ENCODE measurements at regions not wholly inside any gene's neighbourhood (a gene's known extent, or its start where the extent isn't known, plus 50 kb on each side); places are given as distances from the start of the nearest gene placed in this dataset.
"Not testable (repeated sequence)": the region's sequence is repeated elsewhere in the genome, so short reads cannot be mapped to it uniquely, and the experiment has no call there.

- H3K9me3 Mint-ChIP-seq (ENCODE audit: low read depth) = peaks cover 19% of the 10 kb centered on the region
- CTCF ChIA-PET = no interaction called here
- H3K27ac Mint-ChIP-seq = no peak overlapping the region
- no peak for DNase-seq
- no peak overlapping the region for H3K4me3 Mint-ChIP-seq
- no peak for ATAC-seq
- H3K36me3 Mint-ChIP-seq (ENCODE audit: low read depth) = no peaks in the 10 kb centered on the region
- POLR2A ChIA-PET = no interaction called here
- no peaks in the 10 kb centered on the region for H3K4me1 Mint-ChIP-seq
- H3K27me3 Mint-ChIP-seq = no peaks in the 10 kb centered on the region
- intact Hi-C loops (cut with DNase I, micrococcal nuclease) = no loop called here
These were observed 1298.0 kb upstream of the RAG2 start for GRCh38 chr11:37896016-37896415.

DNA sequence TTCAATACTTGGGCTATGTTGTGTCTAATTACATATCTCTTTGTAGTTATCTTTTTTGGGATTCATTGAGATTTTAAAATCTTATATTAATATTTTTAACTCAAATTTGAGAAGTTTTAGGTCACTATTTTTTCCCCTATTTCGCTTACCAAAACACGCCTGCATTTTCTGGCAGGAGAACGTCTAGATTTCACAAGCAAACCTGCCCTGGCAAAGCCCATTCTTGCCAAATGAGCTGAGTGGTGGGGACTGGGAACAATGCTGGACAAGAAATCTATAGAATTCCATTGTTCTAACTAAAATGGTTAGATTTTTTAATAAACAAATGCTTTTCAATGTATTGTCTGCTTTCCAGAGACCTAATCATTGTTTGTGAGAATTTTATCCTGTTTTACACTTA lies 1283.7 kb upstream of the RAG2 start:
- intact Hi-C loops (cut with DNase I, micrococcal nuclease) = no loop called here
- CTCF ChIA-PET = no interaction called here

GRCh38 chr11:37861671-37862070 lies 1263.6 kb upstream of the RAG2 start:
- Mint-ChIP-seq H3K27ac (no peak overlapping the region), H3K4me1 (no peaks in the 10 kb centered on the region), H3K4me3 (no peak overlapping the region), H3K27me3 (no peaks in the 10 kb centered on the region), H3K36me3 (ENCODE audit: low read depth) (no peaks in the 10 kb centered on the region), H3K9me3 (ENCODE audit: low read depth) (peaks cover 3% of the 10 kb centered on the region)
- ATAC-seq (no peak), DNase-seq (no peak)
- CTCF ChIA-PET = no interaction called here
- POLR2A ChIA-PET = no interaction called here
- intact Hi-C loops (cut with DNase I, micrococcal nuclease) = no loop called here

More for the DNA sequence above, 1283.7 kb upstream of the RAG2 start:
- Mint-ChIP-seq H3K4me3 (no peak overlapping the region), H3K27me3 (no peaks in the 10 kb centered on the region), H3K27ac (no peak overlapping the region), H3K36me3 (ENCODE audit: low read depth) (no peaks in the 10 kb centered on the region), H3K9me3 (ENCODE audit: low read depth) (peaks cover 3% of the 10 kb centered on the region), H3K4me1 (no peaks in the 10 kb centered on the region)
- POLR2A ChIA-PET = no interaction called here
- ATAC-seq (no peak), DNase-seq (no peak)

- H3K9me3 Mint-ChIP-seq (ENCODE audit: low read depth); POLR2A ChIA-PET; H3K27me3 Mint-ChIP-seq; intact Hi-C loops (cut with DNase I, micrococcal nuclease); ATAC-seq; CTCF ChIA-PET; H3K36me3 Mint-ChIP-seq (ENCODE audit: low read depth); H3K4me1 Mint-ChIP-seq; DNase-seq; H3K4me3 Mint-ChIP-seq; H3K27ac Mint-ChIP-seq: not testable (repeated sequence)
These were observed 1260.9 kb upstream of the RAG2 start for GRCh38 chr11:37858806-37859537.

DNA sequence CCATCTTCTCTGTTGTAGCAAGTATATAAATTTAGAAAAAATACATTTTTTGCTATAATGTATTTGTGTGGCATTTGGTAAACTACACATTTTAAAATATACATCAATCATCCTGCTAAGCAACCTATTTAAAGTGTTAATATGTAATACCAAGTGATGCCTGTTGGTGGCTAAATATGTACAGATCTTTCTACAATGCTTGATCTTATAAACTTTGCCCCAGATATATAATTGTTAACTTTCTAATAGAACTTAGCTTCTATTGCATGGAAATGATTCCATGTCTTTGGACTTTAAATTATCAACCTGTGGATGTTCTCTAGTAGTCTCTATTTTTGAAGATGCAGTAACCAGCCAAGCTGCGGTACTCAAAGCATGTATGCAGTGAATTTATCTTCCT lies 1260.4 kb upstream of the RAG2 start:
- ChIA-PET POLR2A (no interaction called here), CTCF (no interaction called here)
- H3K27me3 Mint-ChIP-seq = no peaks in the 10 kb centered on the region
- intact Hi-C loops (cut with DNase I, micrococcal nuclease) = no loop called here
- no peaks in the 10 kb centered on the region for H3K4me1 Mint-ChIP-seq
- H3K36me3 Mint-ChIP-seq (ENCODE audit: low read depth) = no peaks in the 10 kb centered on the region
- ATAC-seq (no peak), DNase-seq (no peak)
- no peak overlapping the region for H3K4me3 Mint-ChIP-seq
- no peak overlapping the region for H3K27ac Mint-ChIP-seq
- peaks cover 3% of the 10 kb centered on the region for H3K9me3 Mint-ChIP-seq (ENCODE audit: low read depth)

GRCh38 chr11:37857726-37858125 lies 1259.7 kb upstream of the RAG2 start:
- ATAC-seq (no peak), DNase-seq (no peak)
- Mint-ChIP-seq H3K4me3 (no peak overlapping the region), H3K4me1 (no peaks in the 10 kb centered on the region), H3K27me3 (no peaks in the 10 kb centered on the region), H3K9me3 (ENCODE audit: low read depth) (peaks cover 3% of the 10 kb centered on the region), H3K27ac (no peak overlapping the region), H3K36me3 (ENCODE audit: low read depth) (no peaks in the 10 kb centered on the region)
- POLR2A ChIA-PET = no interaction called here
- intact Hi-C loops (cut with DNase I, micrococcal nuclease) = no loop called here
- CTCF ChIA-PET = no interaction called here

GRCh38 chr11:37849706-37850105 lies 1251.7 kb upstream of the RAG2 start:
- ChIA-PET CTCF (no interaction called here), POLR2A (no interaction called here)
- Mint-ChIP-seq H3K27ac (no peak overlapping the region), H3K9me3 (ENCODE audit: low read depth) (peaks cover 5% of the 10 kb centered on the region), H3K27me3 (no peaks in the 10 kb centered on the region), H3K36me3 (ENCODE audit: low read depth) (no peaks in the 10 kb centered on the region), H3K4me3 (no peak overlapping the region), H3K4me1 (no peaks in the 10 kb centered on the region)
- no peak for ATAC-seq
- intact Hi-C loops (cut with DNase I, micrococcal nuclease) = no loop called here
- no peak for DNase-seq

DNA sequence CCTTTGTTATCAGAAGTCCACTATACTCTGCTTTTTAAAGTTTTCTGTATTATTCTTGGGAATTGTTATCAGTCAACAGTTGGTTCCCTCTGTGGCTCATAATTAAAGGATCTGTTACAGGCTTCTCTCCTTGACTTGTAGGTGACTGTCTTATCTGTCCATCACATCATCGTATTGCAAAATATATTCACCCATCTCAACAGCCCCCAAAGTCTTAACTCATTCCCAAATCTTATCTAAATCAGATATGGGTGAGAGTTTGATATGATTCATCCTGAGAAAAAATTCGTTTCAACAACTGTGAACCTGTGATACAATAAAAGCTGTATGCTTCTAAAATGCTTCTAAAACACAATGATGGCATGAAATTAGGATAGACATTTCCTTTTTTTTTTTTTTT lies 1245.6 kb upstream of the RAG2 start:
- intact Hi-C loops (cut with DNase I, micrococcal nuclease) = no loop called here
- no peak for ATAC-seq
- no peak overlapping the region for H3K27ac Mint-ChIP-seq
- no peaks in the 10 kb centered on the region for H3K27me3 Mint-ChIP-seq
- peaks cover 6% of the 10 kb centered on the region for H3K9me3 Mint-ChIP-seq (ENCODE audit: low read depth)
- DNase-seq = no peak
- no peaks in the 10 kb centered on the region for H3K36me3 Mint-ChIP-seq (ENCODE audit: low read depth)
- POLR2A ChIA-PET = no interaction called here
- CTCF ChIA-PET = interaction anchor here (0.6 to 0.8 kb wide), 2 partner anchors 355 to 515 kb away, joined by 3 read pairs; no protein-coding TSS in a partner anchor
- no peaks in the 10 kb centered on the region for H3K4me1 Mint-ChIP-seq
- H3K4me3 Mint-ChIP-seq = no peak overlapping the region

GRCh38 chr11:37841016-37841415 lies 1243.0 kb upstream of the RAG2 start:
- Mint-ChIP-seq H3K27ac (no peak overlapping the region), H3K9me3 (ENCODE audit: low read depth) (peaks cover 3% of the 10 kb centered on the region), H3K4me1 (no peaks in the 10 kb centered on the region), H3K36me3 (ENCODE audit: low read depth) (no peaks in the 10 kb centered on the region), H3K4me3 (no peak overlapping the region), H3K27me3 (no peaks in the 10 kb centered on the region)
- intact Hi-C loops (cut with DNase I, micrococcal nuclease) = no loop called here
- ChIA-PET POLR2A (no interaction called here), CTCF (no interaction called here)
- DNase-seq = no peak
- no peak for ATAC-seq

DNA sequence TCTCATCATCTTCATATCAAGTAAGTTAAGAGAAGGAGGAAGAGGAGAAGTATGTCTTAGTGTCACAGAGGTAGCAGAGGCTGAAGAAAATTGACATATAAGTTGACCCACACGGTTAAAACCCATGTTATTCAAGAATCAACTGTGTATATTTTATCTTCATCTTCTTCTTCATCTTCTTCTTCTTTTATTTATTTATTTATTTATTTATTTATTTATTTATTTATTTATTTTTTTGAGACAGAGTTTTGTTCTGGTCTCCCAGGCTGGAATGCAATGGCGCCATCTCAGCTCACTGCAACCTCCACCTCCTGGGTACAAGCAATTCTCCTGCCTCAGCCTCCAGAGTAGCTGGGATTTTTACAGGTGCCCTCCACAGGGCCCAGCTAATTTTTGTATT lies 1242.3 kb upstream of the RAG2 start:
- H3K36me3 Mint-ChIP-seq (ENCODE audit: low read depth); H3K4me3 Mint-ChIP-seq; intact Hi-C loops (cut with DNase I, micrococcal nuclease); POLR2A ChIA-PET; H3K9me3 Mint-ChIP-seq (ENCODE audit: low read depth); CTCF ChIA-PET; DNase-seq; ATAC-seq; H3K27me3 Mint-ChIP-seq; H3K4me1 Mint-ChIP-seq; H3K27ac Mint-ChIP-seq: not testable (repeated sequence)

GRCh38 chr11:37830529-37830928 lies 1232.5 kb upstream of the RAG2 start:
- no peak for DNase-seq
- Mint-ChIP-seq H3K4me3 (no peak overlapping the region), H3K9me3 (ENCODE audit: low read depth) (no peaks in the 10 kb centered on the region), H3K4me1 (no peaks in the 10 kb centered on the region), H3K36me3 (ENCODE audit: low read depth) (no peaks in the 10 kb centered on the region), H3K27ac (no peak overlapping the region), H3K27me3 (no peaks in the 10 kb centered on the region)
- intact Hi-C loops (cut with DNase I, micrococcal nuclease) = no loop called here
- no peak for ATAC-seq
- CTCF ChIA-PET = no interaction called here
- POLR2A ChIA-PET = no interaction called here

DNA sequence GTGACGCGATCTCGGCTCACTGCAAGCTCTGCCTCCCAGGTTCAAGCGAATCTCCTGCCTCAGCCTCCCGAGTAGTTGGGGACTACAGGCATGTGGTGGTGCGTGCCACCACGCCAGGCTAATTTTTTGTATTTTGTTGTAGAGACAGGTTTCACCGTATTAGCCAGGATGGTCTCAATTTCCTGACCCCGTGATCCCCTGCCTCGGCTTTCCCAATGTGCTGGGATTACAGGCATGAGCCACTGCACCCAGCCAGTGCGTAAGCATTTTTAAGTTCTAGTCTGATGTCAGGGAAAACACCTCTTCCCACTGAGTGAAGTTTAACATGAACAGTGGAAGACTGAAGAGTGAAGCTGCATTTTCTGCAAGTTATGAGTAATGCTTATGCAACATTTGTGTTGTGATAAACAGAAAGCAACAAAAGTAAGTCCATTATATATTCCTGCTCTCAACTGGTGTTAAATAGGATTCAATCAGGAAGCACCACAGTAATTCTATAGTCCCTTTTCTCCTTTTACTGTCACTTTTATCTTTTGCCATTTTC lies 1219.8 kb upstream of the RAG2 start:
- no peak overlapping the region for H3K27ac Mint-ChIP-seq
- ChIA-PET POLR2A (no interaction called here), CTCF (no interaction called here)
- ATAC-seq (no peak), DNase-seq (no peak)
- no peak overlapping the region for H3K4me3 Mint-ChIP-seq
- no peaks in the 10 kb centered on the region for H3K36me3 Mint-ChIP-seq (ENCODE audit: low read depth)
- intact Hi-C loops (cut with DNase I, micrococcal nuclease) = no loop called here
- peaks cover 10% of the 10 kb centered on the region for H3K9me3 Mint-ChIP-seq (ENCODE audit: low read depth)
- no peaks in the 10 kb centered on the region for H3K4me1 Mint-ChIP-seq
- no peaks in the 10 kb centered on the region for H3K27me3 Mint-ChIP-seq
